A549 (cell line): ENCODE measurements at regions not wholly inside any gene's neighbourhood (a gene's known extent, or its start where the extent isn't known, plus 50 kb on each side); places are given as distances from the start of the nearest gene placed in this dataset.

Experiments
- ATAC-seq, 2 experiments: fragments of 200-7000 bp in 1 of 2; fragments of >200 bp in 1 of 2; cut with Nextera tagmentation in 1 of 2; cut with Tn5 transposase in 1 of 2; 3 replicates each; pipeline versions ENCODE4 v1.8.0 to v1.9.1; 2018 to 2020; ENCODE audit warnings: mild to moderate bottlenecking in 1 of 2, moderate library complexity in 1 of 2
- CTCF ChIA-PET: fragments of 300-600 bp; sonication (Branson Sonifier 250); formaldehyde crosslinking; extraction: SDS; loops from one replicate; lab custom pipeline; 2021; ENCODE audit warnings: antibody characterized with exemption, inconsistent platforms; lab: Yijun Ruan, JAX
- POLR2A ChIA-PET: fragments of 350-600 bp; formaldehyde crosslinking; extraction: SDS; loops from one replicate; lab custom pipeline; 2021; ENCODE audit warnings: antibody characterized with exemption, inconsistent platforms; lab: Yijun Ruan, JAX
- DNase-seq, 2 experiments: peaks; one replicate each; pipeline versions ENCODE4 v3.0.0 to v3.0.0-alpha.2; 2011 to 2016; ENCODE audit warnings: low read depth in 1 of 2, low spot score in 1 of 2
- FAIRE-seq: peaks from 2 replicates; lab custom pipeline; 2011; peaks lifted over from hg19 to GRCh38; lab: Jason Lieb, UNC
- H3K27ac ChIP-seq, 2 experiments: fragments of >200 bp; sonication (Bioruptor Twin); formaldehyde crosslinking; 3 replicates each; pipeline ENCODE4 v1.5.1; 2016 to 2017
- H3K4me1 ChIP-seq: fragments of >200 bp; sonication (Bioruptor Twin); formaldehyde crosslinking; 3 replicates; pipeline ENCODE4 v1.6.1; 2016
- H3K4me2 ChIP-seq: fragments of >200 bp; sonication (Bioruptor Twin); formaldehyde crosslinking; 3 replicates; pipeline ENCODE4 v1.6.1; 2016
- H3K4me3 ChIP-seq: fragments of >200 bp; sonication (Bioruptor Twin); formaldehyde crosslinking; 3 replicates; pipeline ENCODE4 v1.5.1; 2016
- H3K9me3 ChIP-seq: fragments of >200 bp; sonication (Bioruptor Twin); formaldehyde crosslinking; 3 replicates; pipeline ENCODE4 v1.6.1; 2016
- BHLHE40 ChIP-seq: IDR thresholded peaks from 2 replicates; pipeline ENCODE4 v1.6.1; 2012; ENCODE audit warnings: low read depth, low read length, inconsistent platforms
- CEBPB ChIP-seq, 2 experiments: fragments of >200 bp in 1 of 2; sonication (Bioruptor Twin) in 1 of 2; formaldehyde crosslinking in 1 of 2; IDR thresholded peaks; 2 replicates each; pipeline ENCODE4 v1.6.1; 2012 to 2016
- CHD4 ChIP-seq: fragments of 200-600 bp; sonication (generic); IDR thresholded peaks from 2 replicates; pipeline ENCODE4 v1.6.1; 2016; ENCODE audit warnings: antibody characterized with exemption, mild to moderate bottlenecking, borderline replicate concordance
- E2F6 ChIP-seq: IDR thresholded peaks from 2 replicates; pipeline ENCODE4 v1.6.1; 2012; ENCODE audit warnings: low read depth, borderline replicate concordance
- ELK1 ChIP-seq: fragments of 150-350 bp; IDR thresholded peaks from 2 replicates; pipeline ENCODE4 v1.6.1; 2014; ENCODE audit warnings: low read depth, mild to moderate bottlenecking, low read length
- HDAC2 ChIP-seq: fragments of 200-600 bp; sonication (generic); IDR thresholded peaks from 2 replicates; pipeline ENCODE4 v1.6.1; 2016
- HMGXB4 ChIP-seq: fragments of 250-450 bp; sonication (Bioruptor Pico); IDR thresholded peaks from 2 replicates; pipeline ENCODE4 v1.5.0; 2021; ENCODE audit warnings: mild to moderate bottlenecking, moderate library complexity, borderline replicate concordance
- HOXB5 ChIP-seq: fragments of 250-450 bp; sonication (Bioruptor Pico); IDR thresholded peaks from 2 replicates; pipeline ENCODE4 v1.5.0; 2020; ENCODE audit warnings: mild to moderate bottlenecking, moderate library complexity
- JUNB ChIP-seq: fragments of >200 bp; sonication (Bioruptor Twin); formaldehyde crosslinking; IDR thresholded peaks from 2 replicates; pipeline ENCODE4 v1.6.1; 2016
- MAFK ChIP-seq: fragments of 450-650 bp; IDR thresholded peaks from 2 replicates; pipeline ENCODE4 v1.6.1; 2014; ENCODE audit not compliant: partially characterized antibody
- NPAS2 ChIP-seq: fragments of 250-450 bp; sonication (Bioruptor Pico); IDR thresholded peaks from 2 replicates; pipeline ENCODE4 v1.8.0; 2022; ENCODE audit warnings: mild to moderate bottlenecking, moderate library complexity, borderline replicate concordance
- PBX3 ChIP-seq: IDR thresholded peaks from 2 replicates; pipeline ENCODE4 v1.6.1; 2012
- RAD21 ChIP-seq, 2 experiments: fragments of >200 bp in 1 of 2; sonication (Bioruptor Twin) in 1 of 2; formaldehyde crosslinking in 1 of 2; IDR thresholded peaks in 1 of 2; conservative IDR thresholded peaks in 1 of 2; 2 replicates in 1 of 2; 3 replicates in 1 of 2; pipeline ENCODE4 v1.6.1; 2012 to 2018; ENCODE audit warnings: inconsistent platforms in 1 of 2
- RCOR1 ChIP-seq: fragments of 150-350 bp; IDR thresholded peaks from 2 replicates; pipeline ENCODE4 v1.6.1; 2014; ENCODE audit warnings: antibody characterized with exemption, low read length, low read depth
- SMC3 ChIP-seq: fragments of >200 bp; sonication (Bioruptor Twin); formaldehyde crosslinking; IDR thresholded peaks from 3 replicates; pipeline ENCODE4 v1.6.1; 2018; ENCODE audit warnings: inconsistent platforms
- ZNF302 ChIP-seq: fragments of 250-450 bp; sonication (Bioruptor Pico); IDR thresholded peaks from 2 replicates; pipeline ENCODE4 v1.9.0; 2021; ENCODE audit warnings: inconsistent platforms, mild to moderate bottlenecking, moderate library complexity
- WGBS: methylation state at CpG from one replicate; pipeline ENCODE4 v1.1.6; 2017; ENCODE audit errors: missing lambda C conversion rate; 5-methylcytosine and 5-hydroxymethylcytosine counted together

GRCh38 chrX:15976396-15976795 is 121.8 kb upstream of the AP1S2 start (continued):
- TF ChIP-seq NPAS2 (no peak), E2F6 (no peak), HMGXB4 (CRISPR knock-in tag) (no peak), SMC3 (no peak)

- Histone ChIP-seq H3K4me1 (no peaks in the 10 kb centered on the region), H3K4me2 (no peak overlapping the region), H3K4me3 (no peak overlapping the region), H3K9me3 (no peaks in the 10 kb centered on the region), H3K27ac (no peak overlapping the region)
- FAIRE-seq (no peak), DNase-seq (no peak), ATAC-seq (no peak)
- CTCF ChIA-PET = no interaction called here
- TF ChIP-seq PBX3 = no peak
- no peak for TF ChIP-seq BHLHE40
- no peak for TF ChIP-seq RAD21 (conservative IDR thresholded peaks at IDR 0.05 in 1 of 2, IDR thresholded peaks at IDR 0.05 in 1 of 2)
- TF ChIP-seq ELK1 = no peak
- no peak for TF ChIP-seq HDAC2
- no peak for TF ChIP-seq MAFK
- TF ChIP-seq JUNB = no peak
- TF ChIP-seq HOXB5 (CRISPR knock-in tag) = no peak
- TF ChIP-seq HMGXB4 (CRISPR knock-in tag) = no peak
- TF ChIP-seq CEBPB (IDR thresholded peaks at IDR 0.05) = no peak
- no peak for TF ChIP-seq ZNF302 (CRISPR knock-in tag)
- no peak for TF ChIP-seq RCOR1
- TF ChIP-seq CHD4 = no peak
- POLR2A ChIA-PET = no interaction called here
- 67% methylated on average over 3 of the region's 3 CpGs for WGBS
Measured at GRCh38 chrX:15973946-15974345, 119.3 kb upstream of the AP1S2 start.

- ChIA-PET CTCF (no interaction called here), POLR2A (no interaction called here)
- WGBS = 27% methylated on average over 2 of the region's 2 CpGs
- peak; percentile 3 to 33 for DNase-seq
- Histone ChIP-seq H3K4me3 (no peak overlapping the region), H3K4me2 (no peak overlapping the region), H3K27ac (no peak overlapping the region), H3K9me3 (no peaks in the 10 kb centered on the region), H3K4me1 (no peaks in the 10 kb centered on the region)
- FAIRE-seq = no peak
- no peak for TF ChIP-seq E2F6
- peak in 1 of 2 experiments; percentile 35; a peak in 1 of 5 replicates for TF ChIP-seq RAD21 (conservative IDR thresholded peaks at IDR 0.05 in 1 of 2, IDR thresholded peaks at IDR 0.05 in 1 of 2)
- peak in 1 of 2 experiments; percentile 67; a peak in 4 of 6 replicates for ATAC-seq
Measured at GRCh38 chrX:15973299-15973698, 118.7 kb upstream of the AP1S2 start.
